GM12873 (cell line): ENCODE measurements at regions not wholly inside any gene's neighbourhood (a gene's known extent, or its start where the extent isn't known, plus 50 kb on each side); places are given as distances from the start of the nearest gene placed in this dataset.

Experiments
- CTCF ChIP-seq: IDR thresholded peaks from 2 replicates; pipeline ENCODE4 v1.5.1; 2012; ENCODE audit warnings: low read depth, mild to moderate bottlenecking, moderate library complexity, low read length, control low read depth; ENCODE audit not compliant: insufficient read depth; ENCODE audit errors: missing control alignments

GRCh38 chr5:63240063-63240755 is 661.6 kb downstream of the LRRC70 start:
- no peak for TF ChIP-seq CTCF

GRCh38 chr5:63233911-63234310 is 655.3 kb downstream of the LRRC70 start:
- TF ChIP-seq CTCF, result no peak

GRCh38 chr5:63233361-63233760 is 654.7 kb downstream of the LRRC70 start:
- TF ChIP-seq CTCF, result no peak

GRCh38 chr5:63230754-63231153 is 652.1 kb downstream of the LRRC70 start:
- no peak for TF ChIP-seq CTCF

GRCh38 chr5:63228154-63228553 is 649.5 kb downstream of the LRRC70 start:
- no peak for TF ChIP-seq CTCF

GRCh38 chr5:63220244-63220643 is 641.6 kb downstream of the LRRC70 start:
- TF ChIP-seq CTCF, result no peak

GRCh38 chr5:63217422-63217821 is 638.8 kb downstream of the LRRC70 start:
- no peak for TF ChIP-seq CTCF

- no peak for TF ChIP-seq CTCF
These were observed 634.6 kb downstream of the LRRC70 start for GRCh38 chr5:63213256-63213655.
